H9 (cell line): ENCODE measurements at regions not wholly inside any gene's neighbourhood (a gene's known extent, or its start where the extent isn't known, plus 50 kb on each side); places are given as distances from the start of the nearest gene placed in this dataset.
"Not testable (repeated sequence)": the region's sequence is repeated elsewhere in the genome, so short reads cannot be mapped to it uniquely, and the experiment has no call there.

ENCODE experiments used
- DNase-seq: peaks from one replicate; pipeline ENCODE4 v3.0.0-alpha.2; 2017
- H2AFZ ChIP-seq: one replicate; pipeline ENCODE4 v1.6.1; 2013; ENCODE audit warnings: mild to moderate bottlenecking, low read length, control low read depth, moderate library complexity
- H2AK5ac ChIP-seq: 2 replicates; pipeline ENCODE4 v1.6.1; 2013; ENCODE audit warnings: low read length, control low read depth, mixed read lengths; ENCODE audit not compliant: insufficient read length
- H2BK120ac ChIP-seq: one replicate; pipeline ENCODE4 v1.6.1; 2013; ENCODE audit warnings: low read depth, mild to moderate bottlenecking, low read length, control low read depth, inconsistent platforms; ENCODE audit not compliant: poor library complexity, severe bottlenecking
- H2BK12ac ChIP-seq: 2 replicates; pipeline ENCODE4 v1.6.1; 2013; ENCODE audit warnings: low read length, control low read depth, mixed read lengths, low read depth; ENCODE audit not compliant: insufficient read length
- H2BK15ac ChIP-seq: 2 replicates; pipeline ENCODE4 v1.6.1; 2013; ENCODE audit warnings: low read depth, low read length, control low read depth
- H2BK20ac ChIP-seq: one replicate; pipeline ENCODE4 v1.6.1; 2013; ENCODE audit warnings: low read depth, mild to moderate bottlenecking, low read length, control low read depth, inconsistent platforms; ENCODE audit not compliant: poor library complexity, severe bottlenecking
- H2BK5ac ChIP-seq: 2 replicates; pipeline ENCODE4 v1.6.1; 2013; ENCODE audit warnings: low read length, control low read depth, mixed read lengths; ENCODE audit not compliant: insufficient read length
- H3K14ac ChIP-seq: 2 replicates; pipeline ENCODE4 v1.6.1; 2013; ENCODE audit warnings: low read length, control low read depth; ENCODE audit not compliant: insufficient read depth
- H3K18ac ChIP-seq: 2 replicates; pipeline ENCODE4 v1.6.1; 2013; ENCODE audit warnings: low read depth, mild to moderate bottlenecking, mixed read lengths, low read length, control low read depth; ENCODE audit not compliant: insufficient read length
- H3K23ac ChIP-seq: 2 replicates; pipeline ENCODE4 v1.6.1; 2013; ENCODE audit warnings: low read length, control low read depth, mixed read lengths, low read depth; ENCODE audit not compliant: insufficient read length
- H3K23me2 ChIP-seq: 2 replicates; pipeline ENCODE4 v1.6.1; 2013; ENCODE audit warnings: low read depth, mild to moderate bottlenecking, mixed read lengths, low read length, control low read depth; ENCODE audit not compliant: insufficient read length, poor library complexity, severe bottlenecking
- H3K27ac ChIP-seq: 2 replicates; pipeline ENCODE4 v1.5.1; 2013; ENCODE audit warnings: low read length, control low read depth, mixed read lengths, low read depth; ENCODE audit not compliant: insufficient read length
- H3K27me3 ChIP-seq: 2 replicates; pipeline ENCODE4 v1.6.1; 2013; ENCODE audit warnings: low read length, control low read depth, inconsistent platforms; ENCODE audit not compliant: insufficient read depth
- H3K4ac ChIP-seq: 2 replicates; pipeline ENCODE4 v1.6.1; 2013; ENCODE audit warnings: low read depth, mild to moderate bottlenecking, control low read depth, inconsistent platforms, low read length, moderate library complexity
- H3K4me1 ChIP-seq: 2 replicates; pipeline ENCODE4 v1.6.1; 2013; ENCODE audit warnings: low read length, control low read depth, inconsistent platforms; ENCODE audit not compliant: insufficient read depth
- H3K4me2 ChIP-seq: 2 replicates; pipeline ENCODE4 v1.6.1; 2013; ENCODE audit warnings: low read length, control low read depth, mixed read lengths; ENCODE audit not compliant: insufficient read length, insufficient read depth
- H3K56ac ChIP-seq: 2 replicates; pipeline ENCODE4 v1.6.1; 2013; ENCODE audit warnings: low read depth, mild to moderate bottlenecking, mixed read lengths, low read length, control low read depth; ENCODE audit not compliant: insufficient read length
- H3K79me1 ChIP-seq: 2 replicates; pipeline ENCODE4 v1.6.1; 2013; ENCODE audit warnings: low read depth, mild to moderate bottlenecking, moderate library complexity, low read length, control low read depth, inconsistent platforms; ENCODE audit not compliant: insufficient read depth, poor library complexity, severe bottlenecking
- H3K79me2 ChIP-seq: 2 replicates; pipeline ENCODE4 v1.6.1; 2013; ENCODE audit warnings: low read length, control low read depth, inconsistent platforms; ENCODE audit not compliant: insufficient read depth
- H3K9ac ChIP-seq: 2 replicates; pipeline ENCODE4 v1.6.1; 2013; ENCODE audit warnings: low read length, control low read depth, mixed read lengths; ENCODE audit not compliant: insufficient read length; ENCODE audit errors: extremely low read depth
- H3K9me3 ChIP-seq: one replicate; pipeline ENCODE4 v1.6.1; 2013; ENCODE audit warnings: low read depth, low read length, inconsistent platforms; ENCODE audit not compliant: control insufficient read depth
- H3T11ph ChIP-seq: one replicate; pipeline ENCODE4 v1.6.1; 2013; ENCODE audit warnings: mild to moderate bottlenecking, low read length, control low read depth, inconsistent platforms
- H4K20me1 ChIP-seq: one replicate; pipeline ENCODE4 v1.6.1; 2013; ENCODE audit not compliant: control insufficient read depth, insufficient read length, insufficient read depth
- H4K5ac ChIP-seq: 2 replicates; pipeline ENCODE4 v1.6.1; 2013; ENCODE audit warnings: low read depth, mild to moderate bottlenecking, mixed read lengths, low read length, control low read depth; ENCODE audit not compliant: insufficient read length
- H4K8ac ChIP-seq: replicated peaks from 2 replicates; pipeline ENCODE4 v1.6.1; 2013; ENCODE audit warnings: low read length, control low read depth, mixed read lengths, low read depth; ENCODE audit not compliant: insufficient read length
- H4K91ac ChIP-seq: 2 replicates; pipeline ENCODE4 v1.6.1; 2013; ENCODE audit warnings: low read depth, mild to moderate bottlenecking, moderate library complexity, mixed read lengths, low read length, control low read depth; ENCODE audit not compliant: insufficient read length
- H3K27ac Mint-ChIP-seq, 3 experiments: 2 replicates in 2 of 3; 3 replicates in 1 of 3; pipeline ENCODE4 v1.8.0; 2020 to 2021; ENCODE audit warnings: mixed read lengths in 3 of 3, mild to moderate bottlenecking in 1 of 3, moderate library complexity in 1 of 3
- H3K27me3 Mint-ChIP-seq: 2 replicates; pipeline ENCODE4 v1.8.0; 2021; ENCODE audit warnings: low read depth, mild to moderate bottlenecking, moderate library complexity, mixed read lengths
- H3K36me3 Mint-ChIP-seq, 3 experiments: 2 replicates in 2 of 3; 3 replicates in 1 of 3; pipeline ENCODE4 v1.8.0; 2020 to 2021; ENCODE audit warnings: low read depth in 3 of 3, mixed read lengths in 3 of 3; ENCODE audit not compliant: insufficient read depth in 1 of 3
- H3K4me1 Mint-ChIP-seq, 2 experiments: 2 replicates each; pipeline ENCODE4 v1.8.0; 2020; ENCODE audit warnings: mixed read lengths in 2 of 2
- H3K4me3 Mint-ChIP-seq, 2 experiments: 2 replicates in 1 of 2; 3 replicates in 1 of 2; pipeline ENCODE4 v1.8.0; 2020 to 2021; ENCODE audit warnings: mild to moderate bottlenecking in 2 of 2, mixed read lengths in 2 of 2, moderate library complexity in 1 of 2
- H3K9me3 Mint-ChIP-seq, 2 experiments: 2 replicates in 1 of 2; 3 replicates in 1 of 2; pipeline ENCODE4 v1.8.0; 2020; ENCODE audit warnings: mild to moderate bottlenecking in 2 of 2, mixed read lengths in 2 of 2, moderate library complexity in 1 of 2
- WGBS: extraction: QIAGEN DNeasy Blood & Tissue Kit; methylation state at CpG from one replicate; pipeline ENCODE4 v1.1.7; 2013; ENCODE audit warnings: missing lambda C conversion rate, low lambda C conversion rate, mixed read lengths; ENCODE audit not compliant: insufficient read length; ENCODE audit errors: extremely low coverage; 5-methylcytosine and 5-hydroxymethylcytosine counted together

GRCh38 chr2:87505909-87506308, 242.0 kb upstream of the PLGLB2 start:
- H3K4me3 Mint-ChIP-seq, H4K20me1 ChIP-seq, H4K8ac ChIP-seq, H3K27ac Mint-ChIP-seq, H3K79me1 ChIP-seq, H3K27me3 Mint-ChIP-seq, H2BK5ac ChIP-seq, H3K27ac ChIP-seq, H3K36me3 Mint-ChIP-seq, DNase-seq, H3K4me1 ChIP-seq, H3K9ac ChIP-seq, H3K9me3 Mint-ChIP-seq, H2AK5ac ChIP-seq, H2BK12ac ChIP-seq, H3K4ac ChIP-seq, H3K23ac ChIP-seq, H4K5ac ChIP-seq, H2BK15ac ChIP-seq, H3T11ph ChIP-seq, H2AFZ ChIP-seq, H3K79me2 ChIP-seq, H3K27me3 ChIP-seq, H3K18ac ChIP-seq, H2BK20ac ChIP-seq, H3K4me2 ChIP-seq, H2BK120ac ChIP-seq, H3K4me1 Mint-ChIP-seq, H3K23me2 ChIP-seq, H4K91ac ChIP-seq, H3K14ac ChIP-seq, H3K56ac ChIP-seq, H3K9me3 ChIP-seq: not testable (repeated sequence)
- WGBS, result no CpG with 5 or more reads among the region's 3 CpGs

- H4K91ac ChIP-seq, H4K5ac ChIP-seq, H3K14ac ChIP-seq, DNase-seq, H2BK20ac ChIP-seq, H4K20me1 ChIP-seq, H3K27ac ChIP-seq, H3K4me1 Mint-ChIP-seq, H3K79me2 ChIP-seq, H3K4me2 ChIP-seq, H3K4me1 ChIP-seq, H2BK12ac ChIP-seq, H3K27ac Mint-ChIP-seq, H3K36me3 Mint-ChIP-seq, H2AK5ac ChIP-seq, H3K79me1 ChIP-seq, H2BK5ac ChIP-seq, H2BK15ac ChIP-seq, H3K18ac ChIP-seq, H3K56ac ChIP-seq, H3K23ac ChIP-seq, H3K4ac ChIP-seq, H3K4me3 Mint-ChIP-seq, H2AFZ ChIP-seq, H3K9me3 ChIP-seq, H3K9ac ChIP-seq, H4K8ac ChIP-seq, H3T11ph ChIP-seq, H3K27me3 Mint-ChIP-seq, H3K27me3 ChIP-seq, H2BK120ac ChIP-seq, H3K9me3 Mint-ChIP-seq, H3K23me2 ChIP-seq: not testable (repeated sequence)
- no CpG with 5 or more reads among the region's 13 CpGs for WGBS
Observed at GRCh38 chr2:87507378-87508348, 240.2 kb upstream of the PLGLB2 start.
